ENCODE measurements at regions not wholly inside any gene's neighbourhood (a gene's known extent, or its start where the extent isn't known, plus 50 kb on each side); places are given as distances from the start of the nearest gene placed in this dataset.

- TF ChIP-seq GATA2 (IDR thresholded peaks at IDR 0.05; ENCODE audit: low read depth, low read length) (no peak), GATA3 (IDR thresholded peaks at IDR 0.05; ENCODE audit: low read depth, low read length) (no peak)
Observed at GRCh38 chr4:126012691-126013290, 698.0 kb downstream of the FAT4 start.

All from SH-SY5Y (cell line).